HG02943 (cell line): ENCODE measurements at regions not wholly inside any gene's neighbourhood (a gene's known extent, or its start where the extent isn't known, plus 50 kb on each side); places are given as distances from the start of the nearest gene placed in this dataset.
"Not testable (repeated sequence)": the region's sequence is repeated elsewhere in the genome, so short reads cannot be mapped to it uniquely, and the experiment has no call there.

Experiments
- ATAC-seq: cut with Tn5 transposase; IDR thresholded peaks from one replicate; pipeline ENCODE4 v1.9.1; 2021; ENCODE audit warnings: mild to moderate bottlenecking, low read depth, moderate library complexity; ENCODE audit not compliant: unreplicated experiment

GRCh38 chr4:104549736-104550135 is 55.0 kb upstream of the CXXC4 start:
- ATAC-seq = no peak

- peak; percentile 67 for ATAC-seq
These were observed 64.8 kb upstream of the CXXC4 start for GRCh38 chr4:104559502-104559901.

- ATAC-seq = no peak
These were observed 76.6 kb upstream of the CXXC4 start for GRCh38 chr4:104571341-104571740.

GRCh38 chr4:104574371-104574770 is 79.7 kb upstream of the CXXC4 start:
- no peak for ATAC-seq

GRCh38 chr4:104575278-104575677 is 80.6 kb upstream of the CXXC4 start:
- ATAC-seq = no peak

GRCh38 chr4:104577405-104577804 is 82.7 kb upstream of the CXXC4 start:
- ATAC-seq = no peak

GRCh38 chr4:104581476-104581875 is 86.8 kb upstream of the CXXC4 start:
- ATAC-seq = not testable (repeated sequence)

- not testable (repeated sequence) for ATAC-seq
These were observed 87.4 kb upstream of the CXXC4 start for GRCh38 chr4:104582056-104582455.

- no peak for ATAC-seq
These were observed 94.7 kb upstream of the CXXC4 start for GRCh38 chr4:104589264-104589868.

- ATAC-seq = no peak
These were observed 96.8 kb upstream of the CXXC4 start for GRCh38 chr4:104591510-104591911.

- ATAC-seq = no peak
These were observed 97.5 kb upstream of the CXXC4 start for GRCh38 chr4:104592183-104592582.

GRCh38 chr4:104593019-104593418 is 98.3 kb upstream of the CXXC4 start:
- ATAC-seq = no peak

GRCh38 chr4:104596189-104596588 is 101.5 kb upstream of the CXXC4 start:
- ATAC-seq = no peak

- no peak for ATAC-seq
These were observed 120.8 kb upstream of the CXXC4 start for GRCh38 chr4:104615496-104615895.

- no peak for ATAC-seq
These were observed 121.2 kb upstream of the CXXC4 start for GRCh38 chr4:104615926-104616325.

- no peak for ATAC-seq
These were observed 121.7 kb upstream of the CXXC4 start for GRCh38 chr4:104616401-104616820.

- ATAC-seq = no peak
These were observed 131.0 kb upstream of the CXXC4 start for GRCh38 chr4:104625706-104626105.

- no peak for ATAC-seq
These were observed 134.9 kb upstream of the CXXC4 start for GRCh38 chr4:104629601-104630000.

GRCh38 chr4:104630272-104630671 is 135.6 kb upstream of the CXXC4 start:
- ATAC-seq = no peak

GRCh38 chr4:104631000-104631399 is 136.3 kb upstream of the CXXC4 start:
- ATAC-seq = no peak

GRCh38 chr4:104641418-104641817 is 146.7 kb upstream of the CXXC4 start:
- no peak for ATAC-seq

- no peak for ATAC-seq
These were observed 147.8 kb upstream of the CXXC4 start for GRCh38 chr4:104642521-104642920.

GRCh38 chr4:104643805-104644204 is 149.1 kb upstream of the CXXC4 start:
- no peak for ATAC-seq
